ENCODE measurements at regions not wholly inside any gene's neighbourhood (a gene's known extent, or its start where the extent isn't known, plus 50 kb on each side); places are given as distances from the start of the nearest gene placed in this dataset.
A peak's percentile ranks its signal among the peaks of the same experiment; 100 is the strongest.
"Not testable (repeated sequence)": the region's sequence is repeated elsewhere in the genome, so short reads cannot be mapped to it uniquely, and the experiment has no call there.

DNA sequence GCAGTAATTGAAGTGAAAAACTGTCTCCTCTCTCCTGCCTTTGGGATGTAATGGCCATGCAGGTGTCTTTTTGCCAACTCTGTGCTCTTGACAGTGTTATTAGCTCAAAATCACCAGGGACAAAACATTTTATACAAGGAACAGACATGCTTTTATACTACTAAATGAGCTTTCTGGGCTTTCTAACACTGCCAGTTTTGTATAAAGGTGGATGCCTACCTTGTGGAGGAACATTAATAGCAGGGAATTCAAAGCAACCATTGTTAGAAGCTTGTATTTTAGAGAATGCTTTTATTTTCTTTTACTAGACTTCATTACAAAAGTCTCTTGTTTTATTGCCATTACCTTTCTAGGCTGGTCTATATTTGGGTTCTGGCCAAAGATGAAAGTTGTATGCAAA is 54.7 kb upstream of the ARSJ start:
- DNase-seq: no peak

DNA sequence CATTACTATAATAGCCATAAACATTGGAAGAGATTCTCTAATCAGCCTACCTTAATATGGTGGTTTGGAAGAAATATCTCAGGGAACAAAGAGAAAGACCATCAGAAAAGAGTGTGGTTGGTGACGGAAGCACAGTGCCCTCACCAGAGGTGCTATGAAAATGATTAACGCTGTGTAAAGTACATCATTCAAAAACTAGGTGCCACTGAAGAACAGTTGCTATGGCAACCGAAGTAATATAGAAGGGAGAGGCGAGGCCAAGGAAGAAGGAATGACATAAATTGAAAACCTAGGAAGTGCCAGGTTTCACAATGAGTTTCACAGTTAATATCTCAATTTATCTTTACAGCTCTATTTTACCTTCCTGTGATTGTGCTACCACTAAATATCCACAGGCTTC is 57.0 kb upstream of the ARSJ start:
- DNase-seq: no peak

DNA sequence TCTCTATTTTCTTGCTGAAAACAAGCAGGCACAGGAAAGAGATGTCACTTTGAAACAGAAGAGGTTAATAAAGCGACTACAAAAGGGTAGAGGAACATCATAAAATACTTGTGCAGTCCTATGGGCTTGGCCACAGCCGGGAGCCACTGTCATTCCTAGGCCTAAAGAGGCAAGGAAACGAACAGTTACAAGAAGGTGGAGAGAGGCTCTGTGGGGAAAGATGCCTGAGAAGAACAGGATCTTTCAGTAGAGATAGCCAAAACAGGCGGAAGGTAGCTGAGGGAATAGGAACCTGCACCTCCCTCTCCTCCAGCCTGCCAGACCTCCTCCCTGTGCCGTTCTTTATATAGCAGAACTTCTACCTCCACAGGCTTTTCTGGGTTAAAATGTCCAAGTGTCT is 57.4 kb upstream of the ARSJ start:
- no peak for DNase-seq

DNA sequence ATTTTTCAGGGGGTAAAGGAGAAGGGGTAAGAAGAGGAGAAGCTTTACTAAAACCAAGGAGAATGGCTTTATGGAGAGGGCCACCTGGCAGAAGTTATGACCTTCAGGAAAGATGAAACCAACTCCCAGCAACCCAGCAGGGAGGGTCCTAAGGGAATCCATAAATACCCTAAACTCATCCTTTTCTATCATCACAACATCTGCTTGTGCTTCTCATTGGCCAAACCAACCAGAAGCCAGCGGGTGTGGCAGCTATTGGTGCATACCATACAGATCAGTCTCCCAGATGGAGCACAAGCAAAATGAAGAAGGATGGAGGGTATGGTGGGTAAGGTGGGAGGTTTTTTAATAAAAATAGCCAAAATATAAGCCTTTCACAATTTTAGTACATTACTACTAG is 58.5 kb upstream of the ARSJ start:
- DNase-seq: no peak

DNA sequence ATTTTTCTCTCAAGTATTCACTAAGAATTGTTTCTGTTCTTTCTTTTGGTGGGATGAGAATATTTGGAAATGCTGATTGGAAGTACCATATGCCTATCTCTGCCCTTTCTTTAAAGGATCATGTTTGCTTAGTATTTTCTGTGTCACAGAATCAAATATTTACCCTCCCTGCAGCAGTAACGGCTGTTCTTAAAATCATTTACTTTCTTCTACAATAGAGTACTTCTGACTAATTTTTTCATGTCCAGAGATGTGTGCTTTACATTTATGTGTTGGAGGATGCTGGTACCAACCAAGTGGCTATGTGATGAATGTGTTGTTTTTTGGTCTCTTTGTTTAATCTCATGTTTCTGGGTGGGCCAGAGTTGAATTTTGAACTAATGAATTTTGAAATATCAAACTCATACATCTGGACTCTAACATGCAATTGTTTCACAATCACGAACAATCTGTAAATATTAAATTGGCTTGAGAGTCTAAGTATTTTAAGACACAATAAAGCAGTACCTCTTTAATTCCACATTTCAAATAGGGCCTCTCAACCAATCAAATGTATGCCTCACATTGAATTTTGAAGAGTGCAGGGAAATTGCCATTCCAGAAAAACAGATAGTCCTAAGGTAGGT is 59.4 kb upstream of the ARSJ start:
- no peak for DNase-seq

DNA sequence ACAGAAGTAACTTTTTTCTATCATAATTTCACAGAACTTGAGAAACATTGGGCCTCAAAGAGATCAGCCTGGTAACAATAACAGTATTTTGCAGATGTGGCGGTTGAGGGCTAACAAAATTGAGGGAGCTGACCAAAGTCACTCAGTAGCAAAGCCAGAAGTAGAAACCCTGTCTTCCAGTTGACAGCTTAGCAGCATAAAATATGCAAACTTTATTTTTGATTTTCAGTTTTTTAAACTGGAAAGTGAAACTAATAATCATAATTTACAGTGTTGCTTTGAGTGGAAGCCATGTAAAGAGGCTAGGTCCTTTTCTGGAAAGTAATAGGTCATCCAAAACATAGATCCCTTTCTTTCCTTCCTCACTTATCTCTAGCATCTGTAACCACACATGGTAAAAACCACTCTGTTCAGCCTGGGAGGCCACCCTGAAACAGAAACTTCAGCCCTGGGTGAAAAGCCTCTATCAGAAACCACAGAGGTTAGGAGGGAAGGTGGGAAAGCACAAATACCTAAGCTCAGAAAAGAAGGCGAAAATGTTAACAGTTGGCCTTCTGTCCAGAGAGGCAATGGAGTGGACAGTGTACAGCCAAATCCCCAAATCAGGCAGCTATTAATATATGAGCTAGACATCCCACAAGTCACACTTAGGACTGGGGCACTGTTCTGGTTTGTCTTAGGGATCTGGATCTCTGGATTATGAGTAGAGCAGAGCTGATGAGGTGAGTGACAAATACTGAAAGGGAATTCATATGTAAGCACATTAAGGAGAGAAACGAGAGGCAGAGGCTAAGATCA is 61.1 kb upstream of the ARSJ start:
- no peak for DNase-seq

DNA sequence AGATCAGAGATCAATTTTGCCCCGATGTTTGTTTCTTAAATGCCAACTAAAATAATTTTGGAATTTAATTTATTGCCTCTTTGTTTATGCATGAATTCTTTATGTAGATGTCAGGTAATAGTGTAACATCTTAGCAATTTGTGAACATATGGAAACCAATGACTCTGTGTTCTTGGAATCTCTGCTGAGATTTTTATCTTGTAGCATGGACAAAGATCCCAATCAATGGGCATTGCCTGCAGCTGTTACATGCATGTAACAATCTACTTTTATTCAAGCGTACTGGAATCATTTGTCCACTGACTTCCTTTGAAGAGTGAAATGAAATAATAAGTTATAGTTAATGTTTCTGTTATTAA is 61.6 kb upstream of the ARSJ start:
- DNase-seq: peak; percentile 11

DNA sequence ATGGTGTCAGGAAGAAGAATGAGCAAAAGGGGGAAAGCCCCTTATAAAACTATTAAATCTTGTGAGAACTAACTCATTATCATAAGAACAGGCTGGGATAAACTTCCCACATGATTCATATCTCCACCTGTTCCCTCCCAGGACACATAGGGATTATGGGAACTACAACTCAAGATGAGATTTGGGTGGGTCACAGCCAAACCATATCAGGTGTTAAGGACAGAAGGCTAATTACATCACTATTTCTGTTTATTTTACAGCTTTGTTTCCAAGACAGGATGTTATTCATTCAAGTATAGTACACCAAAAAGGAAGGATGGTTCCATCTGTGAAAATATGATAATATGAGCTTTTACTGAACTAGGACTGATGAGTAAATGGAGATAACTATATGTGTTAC is 63.7 kb upstream of the ARSJ start:
- DNase-seq: no peak

DNA sequence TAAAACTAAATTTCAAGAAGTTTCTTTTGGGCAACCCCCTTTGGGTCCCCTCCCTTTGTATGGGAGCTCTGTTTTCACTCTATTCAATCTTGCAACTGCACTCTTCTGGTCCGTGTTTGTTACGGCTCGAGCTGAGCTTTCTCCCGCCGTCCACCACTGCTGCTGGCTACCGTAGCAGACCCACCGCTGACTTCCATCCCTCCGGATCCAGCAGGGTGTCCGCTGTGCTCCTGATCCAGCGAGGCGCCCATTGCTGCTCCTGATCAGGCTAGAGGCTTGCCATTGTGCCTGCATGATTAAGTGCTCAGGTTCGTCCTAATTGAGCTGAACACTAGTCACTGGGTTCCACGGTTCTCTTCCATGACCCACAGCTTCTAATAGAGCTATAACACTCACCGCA is 64.9 kb upstream of the ARSJ start:
- not testable (repeated sequence) for DNase-seq

DNA sequence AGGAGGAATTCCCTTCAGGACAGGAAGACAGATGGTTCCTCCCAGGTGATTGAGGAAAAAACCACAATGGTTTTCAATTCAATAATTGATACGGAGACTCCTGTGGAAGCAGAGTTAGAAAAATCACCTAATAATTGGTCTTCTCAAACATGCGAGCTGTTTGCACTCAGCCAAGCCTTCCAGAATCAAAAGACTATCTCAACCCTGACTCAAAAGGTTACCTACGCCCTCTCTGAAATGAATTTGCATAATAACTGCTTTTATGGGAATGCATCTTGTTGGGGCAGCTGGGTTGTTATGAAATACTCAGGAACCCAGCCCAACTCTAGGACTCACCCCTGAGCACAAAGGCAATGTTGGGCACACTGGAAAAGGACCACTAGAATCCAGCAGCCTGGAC is 66.9 kb upstream of the ARSJ start:
- DNase-seq: no peak

DNA sequence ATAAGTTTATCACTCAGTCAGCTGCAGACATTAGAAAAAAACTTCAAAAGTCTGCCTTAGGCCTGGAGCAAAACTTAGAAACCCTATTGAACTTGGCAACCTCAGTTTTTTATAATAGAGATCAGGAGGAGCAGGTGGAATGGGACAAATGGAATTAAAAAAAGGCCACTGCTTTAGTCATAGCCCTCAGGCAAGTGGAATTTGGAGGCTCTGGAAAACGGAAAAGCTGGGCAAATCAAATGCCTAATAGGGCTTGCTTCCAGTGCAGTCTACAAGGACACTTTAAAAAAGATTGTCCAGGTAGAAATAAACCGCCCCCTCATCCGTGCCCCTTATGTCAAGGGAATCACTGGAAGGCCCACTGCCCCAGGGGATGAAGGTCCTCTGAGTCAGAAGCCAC is 68.7 kb upstream of the ARSJ start:
- not testable (repeated sequence) for DNase-seq

DNA sequence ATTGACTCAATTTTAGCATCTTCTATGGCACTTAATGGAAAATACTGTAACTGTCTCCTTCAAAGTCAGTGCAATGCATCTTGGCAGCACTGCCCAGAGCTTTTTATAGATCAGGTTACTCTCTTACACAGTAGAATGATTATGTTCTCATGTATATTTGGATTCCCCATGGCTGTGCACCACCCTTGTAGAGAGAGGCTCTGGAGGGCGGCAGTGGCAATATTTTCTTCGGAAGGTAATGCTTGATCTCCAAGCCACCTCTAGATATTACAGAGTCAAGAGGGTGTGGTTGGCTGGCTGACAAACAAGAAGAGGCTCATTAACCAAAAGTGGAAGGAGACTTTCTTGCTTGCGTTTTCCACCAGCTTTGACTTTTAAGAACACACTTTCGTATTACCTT is 72.8 kb upstream of the ARSJ start:
- DNase-seq: no peak

DNA sequence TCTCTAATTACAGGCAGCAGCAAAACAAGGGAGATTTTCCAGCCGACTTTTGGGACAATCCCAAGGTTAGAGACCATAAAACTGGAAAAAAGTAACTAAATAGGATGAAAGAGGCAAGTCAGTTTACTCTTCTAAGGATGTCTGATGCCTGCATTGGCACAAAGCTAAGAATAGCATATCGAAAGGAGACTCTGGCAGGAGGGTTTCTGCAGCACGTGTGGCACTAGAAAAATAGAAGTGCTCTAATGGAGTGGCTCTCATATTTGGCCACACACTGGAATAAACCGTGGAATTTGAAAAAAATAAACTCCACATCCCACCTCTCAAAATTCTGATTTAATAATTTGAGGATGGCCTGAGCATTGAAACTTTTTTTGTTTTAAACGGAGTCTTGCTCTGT is 77.2 kb upstream of the ARSJ start:
- no peak for DNase-seq

DNA sequence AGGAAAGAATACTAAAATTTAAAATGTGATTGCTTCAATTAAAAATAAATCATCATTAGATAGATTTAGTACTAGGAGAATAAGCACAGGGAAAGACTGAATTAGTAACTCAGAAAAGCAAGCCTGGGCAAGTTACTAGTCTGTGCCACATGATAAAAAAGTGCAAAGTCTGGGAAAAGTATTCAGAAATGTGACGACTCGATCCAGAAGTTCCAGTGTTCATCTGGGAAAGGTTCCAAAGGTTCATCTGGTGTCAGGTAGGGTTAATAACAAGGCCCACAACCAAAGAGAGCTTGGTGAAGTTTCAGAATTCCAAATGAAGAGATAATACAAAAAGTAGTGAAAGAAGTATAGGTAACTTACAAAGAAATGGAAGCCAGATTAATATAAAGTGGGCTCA is 78.3 kb upstream of the ARSJ start:
- no peak for DNase-seq

DNA sequence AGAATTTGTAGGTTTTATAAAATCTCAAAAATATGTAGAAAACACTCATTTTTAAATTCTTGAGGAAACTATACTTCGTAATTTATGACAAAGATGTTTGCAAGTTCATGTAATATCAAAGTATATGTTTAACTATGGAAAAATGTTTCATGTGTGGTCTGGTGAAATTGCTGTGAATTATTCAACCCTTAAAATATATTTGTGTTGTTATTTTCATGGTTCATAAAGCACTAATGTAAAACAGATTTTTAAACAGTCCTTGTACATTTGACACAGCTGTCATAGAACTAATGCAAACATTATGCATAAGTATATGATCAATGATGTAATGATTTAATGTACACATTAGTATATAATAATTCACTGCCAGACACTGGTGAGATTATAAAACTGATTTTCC is 83.1 kb upstream of the ARSJ start:
- no peak for DNase-seq

DNA sequence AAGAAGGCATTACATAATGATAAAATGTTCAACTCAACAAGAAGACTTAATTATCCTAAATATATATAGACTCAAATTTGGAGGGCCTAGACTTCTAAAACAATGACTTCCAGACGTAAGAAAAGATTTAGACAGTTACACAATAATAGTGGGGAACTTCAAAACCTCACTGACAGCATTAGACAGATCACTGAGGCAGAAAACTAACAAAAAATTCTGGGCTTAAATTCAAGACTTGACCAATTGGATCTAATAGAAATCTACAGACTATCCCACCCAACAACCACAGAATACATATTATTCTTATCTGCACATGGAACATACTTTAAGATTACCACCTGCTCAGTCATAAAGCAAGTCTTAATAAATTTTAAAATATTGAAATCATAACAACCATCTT is 93.3 kb upstream of the ARSJ start:
- no peak for DNase-seq

DNA sequence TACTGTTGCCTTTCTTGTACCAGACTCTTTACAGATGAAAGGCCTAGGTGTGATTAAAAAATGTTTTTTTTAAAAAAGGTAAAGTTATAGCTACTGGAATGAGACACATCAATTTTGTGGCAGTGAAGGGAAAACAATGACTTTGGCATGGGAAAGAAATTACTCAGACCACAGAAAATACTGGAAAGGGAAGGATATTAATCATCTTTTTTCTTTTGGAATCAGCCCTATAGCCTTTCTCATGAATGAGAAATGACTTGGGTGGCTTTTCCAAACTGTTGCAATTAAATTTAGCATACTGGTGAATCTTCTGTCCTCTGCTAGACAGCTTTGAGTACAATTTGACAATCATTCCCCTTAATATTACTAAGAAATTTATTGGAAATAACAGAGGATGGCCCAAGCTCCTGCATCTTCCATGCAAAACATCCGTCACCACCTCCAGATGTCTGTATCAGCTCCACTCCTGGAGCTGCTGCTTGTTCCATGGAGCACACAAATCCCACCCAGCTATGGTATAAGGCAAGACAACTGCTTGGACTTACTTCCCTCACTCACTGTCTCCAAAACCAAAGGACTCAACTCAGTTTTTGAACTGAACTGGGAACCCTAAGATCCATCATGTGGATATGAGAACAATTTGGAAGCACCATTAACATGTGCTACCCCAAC is 97.6 kb upstream of the ARSJ start:
- no peak for DNase-seq

DNA sequence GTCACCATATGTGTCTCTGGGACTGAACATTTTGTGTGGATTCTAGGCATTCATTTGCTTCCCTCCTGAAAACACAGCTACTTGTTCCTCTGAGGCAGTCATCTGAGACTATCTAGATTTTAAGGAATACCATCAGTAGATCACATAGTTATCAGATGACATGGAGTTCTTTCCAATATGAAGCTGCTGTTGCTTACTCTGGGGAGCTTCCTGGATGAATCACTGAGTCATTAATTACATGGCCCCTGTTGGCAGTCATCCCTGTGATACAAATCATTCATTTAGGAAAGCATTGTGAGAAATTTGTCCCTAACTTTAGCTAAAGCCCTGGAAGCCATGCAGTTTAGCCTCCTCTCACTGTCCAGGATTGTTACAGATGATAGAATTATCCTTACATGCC is 98.2 kb upstream of the ARSJ start:
- no peak for DNase-seq

DNA sequence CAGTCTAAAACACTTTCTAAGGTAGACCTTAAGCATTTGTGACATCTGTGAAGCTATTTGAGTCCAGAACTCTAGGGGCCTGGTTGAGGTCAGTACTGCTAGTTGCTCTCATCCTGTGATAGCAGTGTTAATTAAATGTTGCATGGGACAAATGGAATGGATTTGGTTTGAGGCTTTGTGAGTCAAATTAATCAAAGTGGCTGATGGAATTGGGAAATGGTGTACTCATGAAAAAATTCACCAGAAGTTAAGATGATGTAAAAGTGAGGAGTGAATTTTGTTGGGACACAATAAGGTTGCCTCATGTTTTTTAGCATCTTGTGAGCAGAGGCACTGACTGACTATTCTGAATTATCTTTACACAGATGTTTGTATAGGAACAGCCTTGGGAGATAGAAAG is 99.2 kb upstream of the ARSJ start:
- no peak for DNase-seq

DNA sequence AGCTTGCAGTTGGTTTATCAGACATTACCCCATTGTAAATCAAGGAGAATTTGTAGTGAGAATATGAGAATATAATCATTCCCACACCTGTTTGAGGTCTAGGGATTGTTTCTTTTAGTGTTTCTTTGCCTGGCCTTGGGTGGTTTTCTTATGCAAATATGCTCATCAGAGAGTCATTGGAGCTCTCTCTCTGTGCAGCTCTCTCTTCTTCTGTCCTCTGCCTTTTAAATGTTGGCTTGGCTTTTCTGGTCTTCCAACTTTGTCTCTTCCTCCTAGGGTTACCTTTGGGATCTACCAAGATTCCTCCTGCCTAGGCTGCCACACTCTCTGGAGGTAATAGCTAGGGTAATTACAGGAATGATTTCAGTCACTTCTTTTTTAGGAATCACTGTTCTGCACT is 102.3 kb upstream of the ARSJ start:
- DNase-seq: no peak

DNA sequence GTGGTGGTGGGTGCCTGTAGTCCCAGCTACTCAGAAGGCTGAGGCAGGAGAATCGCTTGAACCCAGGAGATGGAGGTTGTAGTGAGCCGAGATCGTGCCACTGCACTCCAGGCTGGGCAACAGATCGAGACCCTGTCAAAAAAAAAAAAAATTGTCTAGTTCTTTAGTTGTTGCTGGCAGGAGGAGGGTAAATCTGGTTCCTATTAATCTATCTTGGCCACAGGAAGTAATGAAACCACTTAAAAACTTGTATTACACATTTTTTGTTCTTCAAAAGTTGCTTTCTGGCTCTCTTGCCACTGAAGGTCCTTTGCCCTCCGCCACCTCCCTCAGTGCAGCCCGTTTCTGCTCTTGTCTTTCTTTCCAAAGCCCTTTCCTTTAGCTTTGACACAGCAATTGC is 102.9 kb upstream of the ARSJ start:
- no peak for DNase-seq

DNA sequence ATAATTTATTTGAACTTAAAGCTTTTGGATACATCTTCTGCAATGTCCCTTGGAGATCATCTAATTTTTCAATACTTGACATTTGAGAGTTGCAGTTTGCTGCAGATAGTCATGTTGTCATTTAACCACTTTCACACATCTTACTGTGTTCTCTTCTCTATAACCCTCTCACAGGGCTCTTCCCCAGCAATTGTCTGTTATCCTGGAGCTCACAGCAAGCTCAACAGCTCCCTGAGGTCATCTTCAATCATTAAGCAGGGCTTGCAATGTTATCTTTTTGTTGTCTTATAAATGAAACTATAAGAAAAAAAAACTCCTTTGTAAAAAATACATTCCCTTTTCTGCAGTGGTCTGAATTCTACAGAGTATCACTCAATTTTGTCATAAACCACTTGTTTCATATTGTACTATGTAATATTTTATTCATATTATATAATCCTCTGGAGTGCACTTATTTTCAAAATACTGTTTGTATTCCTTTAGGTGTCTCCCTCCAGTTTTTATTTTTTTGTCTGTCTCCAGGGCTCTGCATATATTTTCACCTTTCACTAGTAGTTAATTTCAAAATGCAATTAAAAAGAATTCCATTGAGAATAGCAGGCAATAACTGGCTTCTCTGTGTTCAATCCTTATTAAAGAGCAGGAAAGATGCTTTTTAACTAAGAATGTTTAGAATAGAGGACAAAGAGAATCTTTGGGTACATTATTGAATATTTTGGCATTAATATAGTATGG is 106.3 kb upstream of the ARSJ start:
- peak; percentile 15 for DNase-seq

DNA sequence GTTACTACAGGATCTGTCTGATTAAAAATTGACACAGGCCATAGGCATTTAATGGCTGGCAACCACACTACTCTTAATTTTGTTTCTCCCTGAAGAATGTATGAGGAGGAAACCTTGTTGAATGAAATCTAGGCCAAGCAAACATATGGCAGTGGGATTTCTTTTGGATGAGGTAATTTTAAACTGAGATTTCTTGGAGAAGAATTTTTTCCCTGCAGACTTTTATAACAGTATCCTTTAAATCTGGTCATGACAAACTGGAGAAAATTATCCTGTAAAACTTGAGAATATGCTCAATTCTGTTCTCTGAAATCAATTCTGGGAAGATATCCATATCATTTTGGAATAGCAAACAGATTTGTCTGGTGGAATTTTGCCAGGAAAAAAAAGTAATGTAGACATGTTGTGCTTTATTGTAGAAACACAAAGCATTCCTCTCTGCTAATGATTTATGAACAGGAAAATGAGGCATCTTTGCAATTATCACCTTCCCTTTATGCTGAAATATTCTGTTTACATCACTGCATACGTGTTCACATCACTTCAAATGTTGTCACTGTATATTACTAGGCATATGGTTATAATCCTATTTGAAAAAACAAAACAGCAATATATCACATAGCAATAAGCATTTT is 108.3 kb upstream of the ARSJ start:
- peak; percentile 81 for DNase-seq

Data from eye (tissue), 1 donor.